GM10248 (cell line): ENCODE measurements at regions not wholly inside any gene's neighbourhood (a gene's known extent, or its start where the extent isn't known, plus 50 kb on each side); places are given as distances from the start of the nearest gene placed in this dataset.
A peak's percentile ranks its signal among the peaks of the same experiment; 100 is the strongest.

Source experiments
- CTCF ChIA-PET: fragments of 300-600 bp; sonication (Branson Sonifier 250); formaldehyde crosslinking; extraction: SDS; loops from one replicate; lab custom pipeline; 2021; ENCODE audit warnings: antibody characterized with exemption; lab: Yijun Ruan, JAX
- POLR2A ChIA-PET: fragments of 350-650 bp; sonication (Branson Sonifier 250); formaldehyde crosslinking; extraction: SDS; loops from one replicate; lab custom pipeline; 2020; ENCODE audit warnings: antibody characterized with exemption; lab: Yijun Ruan, JAX
- DNase-seq: peaks from one replicate; pipeline ENCODE4 v3.0.0; 2012; ENCODE audit errors: extremely low spot score
- CTCF ChIP-seq: IDR thresholded peaks from 2 replicates; pipeline ENCODE4 v1.5.1; 2012; ENCODE audit warnings: mild to moderate bottlenecking, low read depth; ENCODE audit errors: extremely low read depth, missing control alignments, control extremely low read depth

DNA sequence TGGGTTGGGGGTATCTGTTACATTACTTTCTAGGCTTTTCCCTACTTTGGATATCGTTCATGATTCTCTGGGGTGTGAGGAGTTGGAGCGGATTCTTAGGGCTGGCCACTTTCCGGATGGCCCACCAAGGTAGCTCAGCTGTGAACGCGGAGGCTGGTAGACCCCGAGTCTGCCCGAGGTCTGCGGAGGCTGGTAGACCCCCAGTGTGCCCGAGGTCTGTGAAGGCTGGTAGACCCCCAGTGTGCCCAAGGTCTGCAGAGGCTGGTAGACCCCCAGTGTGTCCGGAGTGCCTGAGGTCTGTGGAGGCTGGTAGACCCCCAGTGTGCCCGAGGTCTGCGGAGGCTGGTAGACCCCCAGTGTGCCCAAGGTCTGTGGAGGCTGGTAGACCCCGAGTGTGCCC is 99.2 kb upstream of the ZNF469 start:
- DNase-seq: no peak
- CTCF ChIA-PET: no interaction called here
- no peak for TF ChIP-seq CTCF
- POLR2A ChIA-PET: no interaction called here

GRCh38 chr16:88284101-88284500 is 98.7 kb upstream of the ZNF469 start:
- ChIA-PET POLR2A (no interaction called here), CTCF (no interaction called here)
- no peak for DNase-seq
- TF ChIP-seq CTCF: no peak

GRCh38 chr16:88284626-88285513 is 97.9 kb upstream of the ZNF469 start:
- TF ChIP-seq CTCF: no peak
- no peak for DNase-seq
- CTCF ChIA-PET: no interaction called here
- POLR2A ChIA-PET: no interaction called here

- ChIA-PET POLR2A (no interaction called here), CTCF (no interaction called here)
- DNase-seq: no peak
- no peak for TF ChIP-seq CTCF
Observed at GRCh38 chr16:88285514-88285822, 97.3 kb upstream of the ZNF469 start.

DNA sequence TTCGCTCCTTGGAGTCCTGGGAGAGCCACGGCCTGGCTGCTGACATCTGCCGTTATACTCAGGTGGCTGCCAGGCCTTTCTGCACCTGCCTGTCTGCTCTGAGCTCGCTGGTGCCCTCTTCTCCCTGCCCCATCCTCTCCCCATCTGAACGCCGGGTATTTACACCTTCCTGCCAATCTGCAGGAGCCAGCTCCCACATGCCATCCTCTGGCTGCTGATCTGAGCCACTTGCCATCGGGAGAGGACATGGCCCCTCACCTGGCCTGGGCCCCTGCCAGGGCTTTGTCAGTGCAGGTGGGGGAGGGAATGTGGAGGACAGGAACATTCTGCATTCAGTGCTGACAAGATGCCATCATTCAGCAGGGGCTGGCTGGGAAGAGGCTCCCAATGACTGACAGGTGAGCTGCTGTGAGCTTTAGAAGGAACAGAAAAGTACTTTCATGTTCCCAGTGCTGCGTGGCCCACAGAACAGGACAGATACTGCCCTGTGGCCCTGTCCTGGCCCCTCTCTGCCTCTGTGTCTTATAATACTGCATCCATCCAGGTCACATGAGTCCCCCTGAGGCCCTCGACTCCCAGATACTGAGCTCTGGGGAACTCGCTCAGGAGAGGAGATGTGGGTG is 96.3 kb upstream of the ZNF469 start:
- DNase-seq: no peak
- no peak for TF ChIP-seq CTCF
- POLR2A ChIA-PET: interaction anchor here (0.6 kb wide), 1 partner anchor 446 kb away, joined by 3 read pairs; no protein-coding TSS in a partner anchor
- CTCF ChIA-PET: no interaction called here

DNA sequence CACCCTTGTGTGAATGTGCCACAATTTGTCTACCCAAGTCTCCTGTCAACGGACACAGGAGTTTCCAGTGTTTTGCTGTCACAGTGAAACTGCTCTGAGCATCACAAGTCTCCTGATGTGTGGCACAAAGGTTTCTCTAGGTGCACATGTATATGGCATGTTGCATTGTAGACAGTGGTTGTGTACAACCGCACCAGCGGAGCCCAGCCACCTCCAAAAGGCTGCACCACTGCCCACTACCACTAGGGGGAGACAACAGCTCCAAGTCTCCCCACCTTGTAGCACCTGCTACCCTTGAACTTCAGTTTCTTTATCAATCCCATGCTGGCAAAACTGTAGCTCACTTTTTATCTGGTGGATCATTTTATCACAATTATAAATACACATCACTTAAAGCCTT is 95.5 kb upstream of the ZNF469 start:
- ChIA-PET POLR2A (no interaction called here), CTCF (no interaction called here)
- DNase-seq: no peak
- peak; percentile 4 for TF ChIP-seq CTCF
